ENCODE measurements at regions not wholly inside any gene's neighbourhood (a gene's known extent, or its start where the extent isn't known, plus 50 kb on each side); places are given as distances from the start of the nearest gene placed in this dataset.

DNA sequence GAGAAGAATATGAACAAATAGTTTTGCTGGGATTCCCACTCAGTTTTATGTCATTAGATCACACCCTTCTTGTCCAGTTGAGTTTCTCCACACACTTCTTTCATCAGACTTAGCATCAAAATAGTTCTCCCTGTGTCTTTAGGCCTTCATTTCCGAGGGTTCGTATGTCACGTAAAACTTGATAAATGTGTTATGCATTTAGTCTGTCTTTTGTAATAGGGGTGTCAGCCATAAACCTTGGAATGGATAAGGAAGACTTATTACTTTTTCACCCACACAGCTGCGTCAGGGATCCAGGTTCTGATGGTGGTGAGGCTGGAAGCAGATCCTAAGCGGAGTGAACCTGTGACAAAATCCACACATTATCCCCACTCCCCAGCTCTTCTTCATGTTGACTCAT is 246.8 kb downstream of the CD83 start:
- TF ChIP-seq, protein P1, sequence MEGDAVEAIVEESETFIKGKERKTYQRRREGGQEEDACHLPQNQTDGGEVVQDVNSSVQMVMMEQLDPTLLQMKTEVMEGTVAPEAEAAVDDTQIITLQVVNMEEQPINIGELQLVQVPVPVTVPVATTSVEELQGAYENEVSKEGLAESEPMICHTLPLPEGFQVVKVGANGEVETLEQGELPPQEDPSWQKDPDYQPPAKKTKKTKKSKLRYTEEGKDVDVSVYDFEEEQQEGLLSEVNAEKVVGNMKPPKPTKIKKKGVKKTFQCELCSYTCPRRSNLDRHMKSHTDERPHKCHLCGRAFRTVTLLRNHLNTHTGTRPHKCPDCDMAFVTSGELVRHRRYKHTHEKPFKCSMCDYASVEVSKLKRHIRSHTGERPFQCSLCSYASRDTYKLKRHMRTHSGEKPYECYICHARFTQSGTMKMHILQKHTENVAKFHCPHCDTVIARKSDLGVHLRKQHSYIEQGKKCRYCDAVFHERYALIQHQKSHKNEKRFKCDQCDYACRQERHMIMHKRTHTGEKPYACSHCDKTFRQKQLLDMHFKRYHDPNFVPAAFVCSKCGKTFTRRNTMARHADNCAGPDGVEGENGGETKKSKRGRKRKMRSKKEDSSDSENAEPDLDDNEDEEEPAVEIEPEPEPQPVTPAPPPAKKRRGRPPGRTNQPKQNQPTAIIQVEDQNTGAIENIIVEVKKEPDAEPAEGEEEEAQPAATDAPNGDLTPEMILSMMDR (IDR thresholded peaks at IDR 0.05; ENCODE audit: insufficient read depth, low read length) = no peak
- TF ChIP-seq, protein P2, sequence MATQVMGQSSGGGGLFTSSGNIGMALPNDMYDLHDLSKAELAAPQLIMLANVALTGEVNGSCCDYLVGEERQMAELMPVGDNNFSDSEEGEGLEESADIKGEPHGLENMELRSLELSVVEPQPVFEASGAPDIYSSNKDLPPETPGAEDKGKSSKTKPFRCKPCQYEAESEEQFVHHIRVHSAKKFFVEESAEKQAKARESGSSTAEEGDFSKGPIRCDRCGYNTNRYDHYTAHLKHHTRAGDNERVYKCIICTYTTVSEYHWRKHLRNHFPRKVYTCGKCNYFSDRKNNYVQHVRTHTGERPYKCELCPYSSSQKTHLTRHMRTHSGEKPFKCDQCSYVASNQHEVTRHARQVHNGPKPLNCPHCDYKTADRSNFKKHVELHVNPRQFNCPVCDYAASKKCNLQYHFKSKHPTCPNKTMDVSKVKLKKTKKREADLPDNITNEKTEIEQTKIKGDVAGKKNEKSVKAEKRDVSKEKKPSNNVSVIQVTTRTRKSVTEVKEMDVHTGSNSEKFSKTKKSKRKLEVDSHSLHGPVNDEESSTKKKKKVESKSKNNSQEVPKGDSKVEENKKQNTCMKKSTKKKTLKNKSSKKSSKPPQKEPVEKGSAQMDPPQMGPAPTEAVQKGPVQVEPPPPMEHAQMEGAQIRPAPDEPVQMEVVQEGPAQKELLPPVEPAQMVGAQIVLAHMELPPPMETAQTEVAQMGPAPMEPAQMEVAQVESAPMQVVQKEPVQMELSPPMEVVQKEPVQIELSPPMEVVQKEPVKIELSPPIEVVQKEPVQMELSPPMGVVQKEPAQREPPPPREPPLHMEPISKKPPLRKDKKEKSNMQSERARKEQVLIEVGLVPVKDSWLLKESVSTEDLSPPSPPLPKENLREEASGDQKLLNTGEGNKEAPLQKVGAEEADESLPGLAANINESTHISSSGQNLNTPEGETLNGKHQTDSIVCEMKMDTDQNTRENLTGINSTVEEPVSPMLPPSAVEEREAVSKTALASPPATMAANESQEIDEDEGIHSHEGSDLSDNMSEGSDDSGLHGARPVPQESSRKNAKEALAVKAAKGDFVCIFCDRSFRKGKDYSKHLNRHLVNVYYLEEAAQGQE (IDR thresholded peaks at IDR 0.05; ENCODE audit: insufficient replicate concordance, low read depth) = no peak
- TF ChIP-seq POLR2AphosphoS5 (IDR thresholded peaks at IDR 0.05; ENCODE audit: low read depth) (no peak), GABPA (IDR thresholded peaks at IDR 0.05; ENCODE audit: low read depth) (no peak)

All from HL-60 (cell line).